Astrocyte (in vitro differentiated cells and primary cell): ENCODE measurements at regions not wholly inside any gene's neighbourhood (a gene's known extent, or its start where the extent isn't known, plus 50 kb on each side); places are given as distances from the start of the nearest gene placed in this dataset.

ENCODE experiments used
- EZH2 ChIP-seq: IDR thresholded peaks from 2 replicates; pipeline ENCODE4 v1.6.1; 2012; ENCODE audit warnings: mild to moderate bottlenecking, low read length, inconsistent platforms; ENCODE audit not compliant: insufficient read depth
- TF ChIP-seq, protein P1 (sequence below): IDR thresholded peaks from 2 replicates; pipeline ENCODE4 v1.5.1; 2011; ENCODE audit warnings: low read depth, mild to moderate bottlenecking, inconsistent platforms, low read length, moderate library complexity; ENCODE audit not compliant: insufficient read depth

GRCh38 chr12:114764510-114764909, 80.5 kb upstream of the TBX3 start:
- TF ChIP-seq, protein P1, sequence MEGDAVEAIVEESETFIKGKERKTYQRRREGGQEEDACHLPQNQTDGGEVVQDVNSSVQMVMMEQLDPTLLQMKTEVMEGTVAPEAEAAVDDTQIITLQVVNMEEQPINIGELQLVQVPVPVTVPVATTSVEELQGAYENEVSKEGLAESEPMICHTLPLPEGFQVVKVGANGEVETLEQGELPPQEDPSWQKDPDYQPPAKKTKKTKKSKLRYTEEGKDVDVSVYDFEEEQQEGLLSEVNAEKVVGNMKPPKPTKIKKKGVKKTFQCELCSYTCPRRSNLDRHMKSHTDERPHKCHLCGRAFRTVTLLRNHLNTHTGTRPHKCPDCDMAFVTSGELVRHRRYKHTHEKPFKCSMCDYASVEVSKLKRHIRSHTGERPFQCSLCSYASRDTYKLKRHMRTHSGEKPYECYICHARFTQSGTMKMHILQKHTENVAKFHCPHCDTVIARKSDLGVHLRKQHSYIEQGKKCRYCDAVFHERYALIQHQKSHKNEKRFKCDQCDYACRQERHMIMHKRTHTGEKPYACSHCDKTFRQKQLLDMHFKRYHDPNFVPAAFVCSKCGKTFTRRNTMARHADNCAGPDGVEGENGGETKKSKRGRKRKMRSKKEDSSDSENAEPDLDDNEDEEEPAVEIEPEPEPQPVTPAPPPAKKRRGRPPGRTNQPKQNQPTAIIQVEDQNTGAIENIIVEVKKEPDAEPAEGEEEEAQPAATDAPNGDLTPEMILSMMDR, result no peak
- no peak for TF ChIP-seq EZH2
